ENCODE measurements at regions not wholly inside any gene's neighbourhood (a gene's known extent, or its start where the extent isn't known, plus 50 kb on each side); places are given as distances from the start of the nearest gene placed in this dataset.
"Not testable (repeated sequence)": the region's sequence is repeated elsewhere in the genome, so short reads cannot be mapped to it uniquely, and the experiment has no call there.

DNA sequence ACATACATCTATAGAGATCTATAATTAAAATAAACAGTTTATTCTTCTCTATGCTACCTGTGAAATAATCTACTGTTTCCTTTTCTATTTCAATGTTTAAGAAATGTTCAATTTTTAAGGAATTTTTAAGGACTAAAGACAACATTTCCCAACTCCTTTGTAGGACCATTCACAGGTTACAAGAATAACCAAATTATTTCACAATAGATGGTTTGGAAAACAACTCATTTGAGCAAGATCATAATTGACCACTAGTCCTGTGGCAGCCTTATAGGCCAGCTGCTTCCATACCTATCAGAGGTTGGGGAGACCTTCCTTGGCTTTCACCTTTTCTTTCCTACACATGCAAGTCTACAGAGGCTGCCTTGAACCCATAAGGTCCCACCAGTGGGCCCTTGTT lies 193.7 kb downstream of the TTC39B start:
- DNase-seq = no peak

DNA sequence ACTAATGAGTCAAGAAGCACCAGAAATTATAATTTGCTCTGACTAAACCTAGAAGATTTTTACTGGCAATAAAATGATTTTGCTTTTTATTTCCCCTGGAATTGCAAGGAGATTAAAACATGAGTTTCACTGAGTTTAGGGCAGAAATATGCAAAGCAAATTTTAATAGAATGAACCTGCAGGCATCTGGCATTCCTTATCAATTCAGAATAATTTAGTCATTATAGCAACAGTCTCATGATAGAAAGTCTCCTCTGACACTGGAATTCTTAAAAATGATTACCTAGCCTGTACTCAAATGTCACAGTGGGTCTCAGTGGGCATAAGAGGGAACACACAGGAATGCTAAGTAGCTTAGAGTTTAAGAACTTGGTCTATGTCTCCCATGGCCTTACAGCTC lies 195.9 kb downstream of the TTC39B start:
- DNase-seq = no peak

DNA sequence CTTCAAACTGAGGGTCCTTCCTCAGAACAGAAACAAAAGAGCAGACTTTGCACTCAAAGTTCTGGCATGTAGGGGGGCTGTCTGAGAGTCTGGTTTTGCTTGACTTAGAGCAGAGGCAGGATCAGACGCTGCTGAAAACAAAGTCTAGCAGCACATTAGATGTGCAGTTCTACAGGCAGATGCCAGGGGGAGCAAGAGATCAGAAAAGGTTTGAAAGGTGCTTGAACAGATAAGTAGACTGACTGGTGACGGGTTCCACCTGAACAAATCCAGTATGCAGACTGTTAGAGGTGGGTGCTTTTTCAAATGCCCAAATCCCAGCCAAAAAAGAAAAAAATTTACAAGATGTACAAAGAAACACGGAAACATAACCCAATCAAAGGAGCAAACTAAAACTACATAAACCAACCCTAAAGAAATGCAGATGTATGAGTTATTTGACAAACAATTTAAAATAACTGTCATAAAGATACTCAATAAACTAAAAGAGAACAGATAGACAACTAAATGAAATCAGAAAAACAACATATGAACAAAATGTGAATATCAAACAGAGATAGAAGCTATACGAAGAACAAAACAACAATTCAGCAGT lies 194.7 kb upstream of the FREM1 start:
- peak; percentile 82 for DNase-seq

DNA sequence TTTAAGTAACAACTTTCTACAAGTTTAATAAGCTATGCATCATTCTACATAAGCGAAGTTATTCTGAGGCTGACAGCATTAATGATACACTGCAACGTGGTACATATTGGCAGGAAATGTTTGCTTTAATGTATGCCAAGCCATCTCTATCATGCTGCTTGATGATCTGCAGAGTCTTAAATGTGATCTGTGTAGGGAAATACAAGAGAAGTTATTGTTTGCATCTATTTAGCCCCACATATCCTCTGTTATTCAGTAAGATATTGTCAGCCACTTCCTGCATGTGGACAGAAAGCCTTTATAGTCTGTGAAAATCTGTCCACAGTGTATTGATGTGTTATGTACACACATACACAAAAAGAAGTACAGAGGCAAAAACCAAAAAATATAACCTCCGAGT lies 193.1 kb upstream of the FREM1 start:
- DNase-seq = no peak

DNA sequence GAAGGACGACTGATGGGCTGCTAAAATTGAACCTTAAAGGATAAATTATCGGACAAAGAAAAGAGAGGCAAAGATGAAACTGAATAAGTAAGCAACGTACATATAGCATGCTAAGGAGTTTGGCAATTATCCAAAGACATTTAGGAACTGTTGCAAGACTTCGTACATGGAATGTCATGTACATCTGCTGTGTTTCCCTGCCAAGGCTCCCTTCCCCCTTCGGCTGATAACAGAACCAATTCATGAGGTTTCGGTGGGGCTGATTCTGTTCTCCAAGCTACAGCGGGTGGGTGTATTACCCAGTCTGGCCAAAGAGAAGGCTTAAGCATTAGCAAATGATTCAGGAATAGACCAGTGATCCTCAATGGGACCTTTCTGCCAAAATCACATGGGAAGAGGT lies 190.9 kb upstream of the FREM1 start:
- DNase-seq = no peak

DNA sequence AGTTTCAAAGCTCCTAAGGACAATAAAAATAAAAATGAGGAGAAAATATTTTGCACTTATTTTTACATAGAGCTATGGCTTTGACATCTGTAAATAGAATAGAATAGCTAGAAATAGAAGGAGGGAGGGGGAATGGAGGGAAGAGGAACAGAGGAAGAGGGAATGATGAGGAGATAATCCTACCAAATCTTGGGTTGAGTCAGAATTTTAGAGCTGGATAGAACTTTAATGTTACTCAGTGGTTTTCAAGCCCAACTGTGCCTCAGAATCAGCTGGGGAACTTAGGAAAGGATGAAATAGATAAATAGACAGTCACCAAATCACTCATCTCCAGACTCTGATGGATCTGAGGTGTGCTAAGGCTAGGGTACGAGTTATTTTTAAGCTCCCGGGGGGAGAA lies 190.3 kb upstream of the FREM1 start:
- DNase-seq = no peak

DNA sequence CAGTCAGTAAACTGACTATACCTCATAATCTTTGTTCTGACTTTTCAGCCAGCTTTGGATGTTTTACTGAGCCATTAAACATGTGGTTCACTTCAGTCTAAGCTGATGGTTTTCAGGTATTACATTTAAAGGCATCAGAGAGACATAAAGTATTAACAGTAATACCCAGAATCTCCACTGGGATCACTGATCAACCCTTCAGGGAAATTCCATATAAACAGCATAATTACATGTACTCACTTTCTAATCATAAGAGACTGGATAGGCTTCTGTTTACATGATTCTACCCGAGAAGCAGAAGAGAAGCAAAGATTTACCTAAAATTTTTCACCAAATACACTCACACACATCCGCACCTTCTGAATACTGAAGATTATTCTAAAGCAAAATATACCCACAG lies 186.7 kb upstream of the FREM1 start:
- DNase-seq = no peak

DNA sequence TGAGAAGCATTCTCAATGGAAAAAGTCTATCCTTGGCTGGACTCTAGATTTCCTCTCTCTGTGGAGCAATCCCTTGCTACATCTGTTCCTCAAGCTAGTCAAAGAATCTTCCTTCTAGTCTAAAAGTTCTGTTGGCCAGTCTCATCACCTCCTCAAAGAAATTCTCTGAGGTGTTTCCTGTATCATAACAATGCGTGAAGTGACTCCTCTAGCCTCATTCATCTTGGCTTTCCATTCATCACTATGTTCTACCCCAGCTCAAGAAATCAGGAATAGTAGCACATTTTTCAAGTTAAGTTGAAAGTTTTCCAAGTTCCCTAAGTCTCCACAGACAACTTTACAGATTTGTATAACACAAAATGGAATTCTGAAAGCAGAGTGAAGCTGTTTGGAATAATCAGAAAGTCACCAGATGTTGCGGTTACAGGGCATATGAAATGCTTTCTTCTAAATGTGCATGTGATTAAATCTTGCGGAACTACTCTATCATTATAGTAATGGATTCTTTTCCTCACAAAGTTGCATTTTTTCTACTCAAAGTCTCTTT lies 176.6 kb upstream of the FREM1 start:
- no peak for DNase-seq

DNA sequence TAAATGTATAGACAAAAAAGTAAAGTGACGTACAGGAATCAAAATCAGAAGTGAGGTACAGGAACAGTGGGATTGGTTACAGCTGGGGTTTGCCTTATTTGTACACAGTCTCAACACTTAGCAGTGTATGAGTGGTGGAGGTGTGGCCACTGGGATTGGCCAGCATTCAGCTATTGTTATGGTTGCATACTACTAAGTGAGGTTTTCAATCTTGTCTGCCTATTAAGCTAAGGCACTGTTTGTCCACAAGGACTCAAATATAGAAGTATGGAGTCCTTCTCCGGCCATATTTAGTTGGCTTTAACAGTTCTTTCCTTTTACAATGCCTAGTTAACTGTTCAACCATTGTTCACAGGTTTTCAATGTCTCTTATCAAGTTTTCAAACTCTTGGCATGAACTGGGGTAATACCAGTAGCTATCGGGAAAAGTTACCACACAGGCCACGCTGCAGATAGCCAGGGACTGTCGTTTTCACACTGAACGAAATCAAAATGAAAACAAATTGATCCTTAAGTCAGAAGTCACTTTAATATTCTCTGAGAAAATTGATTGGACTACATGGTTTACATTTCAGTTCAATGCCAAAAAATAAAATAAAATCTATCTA lies 176.0 kb upstream of the FREM1 start:
- no peak for DNase-seq

DNA sequence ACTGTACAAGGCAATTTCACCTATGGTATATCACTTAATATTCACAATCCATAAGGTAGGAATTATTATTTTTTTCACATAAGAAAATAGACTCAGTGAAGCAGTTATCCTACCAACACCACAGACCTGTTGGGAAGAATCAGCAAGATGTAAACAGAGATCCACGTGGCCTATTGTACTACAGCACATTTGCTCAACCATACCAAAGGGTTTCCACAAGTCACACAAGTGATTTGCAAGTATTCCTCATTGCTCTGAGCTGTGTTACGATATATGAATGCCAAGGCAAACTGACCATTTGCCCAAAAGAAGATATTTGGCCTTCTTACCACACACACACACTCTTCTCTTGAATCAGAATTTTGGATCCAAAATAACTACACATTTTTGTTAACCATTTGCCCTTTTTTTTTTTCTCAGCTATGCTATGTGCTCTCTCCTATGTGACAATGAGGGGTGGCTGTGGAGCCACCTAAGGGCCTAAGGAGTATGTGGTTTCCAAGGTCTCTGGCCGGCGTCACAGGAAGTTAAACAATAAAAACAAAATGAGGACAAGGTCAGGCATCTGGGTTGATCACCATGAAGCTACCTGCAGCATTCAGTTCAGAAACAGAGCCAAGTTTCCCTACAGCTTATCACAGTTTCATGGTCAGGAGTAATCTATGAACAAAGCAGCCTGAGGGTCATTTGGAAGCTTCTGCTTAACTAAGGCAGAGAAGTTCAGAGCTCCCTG lies 171.0 kb upstream of the FREM1 start:
- DNase-seq = no peak

DNA sequence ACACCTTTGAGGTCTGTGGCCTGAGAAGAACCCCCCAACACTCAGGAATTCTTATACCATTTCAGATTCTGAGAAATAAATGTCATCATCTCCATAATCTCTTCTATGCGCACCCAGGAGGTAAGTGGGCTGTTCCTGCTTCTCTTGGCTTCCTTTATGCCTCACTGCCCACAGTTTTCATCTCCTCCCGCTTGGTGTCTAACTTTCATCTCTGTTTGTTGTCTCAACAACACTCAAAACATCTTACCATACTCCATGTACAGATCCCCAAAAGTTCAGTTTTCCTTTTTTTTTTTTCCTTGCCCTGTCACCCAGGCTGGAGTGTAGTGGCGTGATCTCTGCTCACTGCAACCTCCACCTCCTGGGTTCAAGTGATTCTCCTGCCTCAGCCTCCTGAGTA lies 170.2 kb upstream of the FREM1 start:
- no peak for DNase-seq

DNA sequence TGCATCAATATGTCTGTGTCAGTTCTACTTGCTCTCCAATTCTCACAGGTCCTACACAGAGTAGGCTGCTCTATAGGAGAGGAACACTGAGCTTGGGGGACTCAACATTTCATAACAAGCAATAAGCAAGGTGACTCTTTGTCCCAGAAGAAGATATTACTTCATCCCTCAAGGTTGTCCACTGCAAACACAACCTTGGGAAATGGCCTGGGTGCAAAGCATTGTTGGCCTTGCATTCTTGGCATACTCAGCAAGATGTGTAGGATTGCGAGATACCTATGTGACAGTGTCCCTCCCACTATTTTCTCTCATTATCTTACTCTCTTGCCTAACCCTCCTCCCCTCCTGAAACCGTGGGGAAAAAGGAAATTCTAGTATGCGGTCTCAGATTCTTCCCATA lies 169.8 kb upstream of the FREM1 start:
- DNase-seq = no peak

DNA sequence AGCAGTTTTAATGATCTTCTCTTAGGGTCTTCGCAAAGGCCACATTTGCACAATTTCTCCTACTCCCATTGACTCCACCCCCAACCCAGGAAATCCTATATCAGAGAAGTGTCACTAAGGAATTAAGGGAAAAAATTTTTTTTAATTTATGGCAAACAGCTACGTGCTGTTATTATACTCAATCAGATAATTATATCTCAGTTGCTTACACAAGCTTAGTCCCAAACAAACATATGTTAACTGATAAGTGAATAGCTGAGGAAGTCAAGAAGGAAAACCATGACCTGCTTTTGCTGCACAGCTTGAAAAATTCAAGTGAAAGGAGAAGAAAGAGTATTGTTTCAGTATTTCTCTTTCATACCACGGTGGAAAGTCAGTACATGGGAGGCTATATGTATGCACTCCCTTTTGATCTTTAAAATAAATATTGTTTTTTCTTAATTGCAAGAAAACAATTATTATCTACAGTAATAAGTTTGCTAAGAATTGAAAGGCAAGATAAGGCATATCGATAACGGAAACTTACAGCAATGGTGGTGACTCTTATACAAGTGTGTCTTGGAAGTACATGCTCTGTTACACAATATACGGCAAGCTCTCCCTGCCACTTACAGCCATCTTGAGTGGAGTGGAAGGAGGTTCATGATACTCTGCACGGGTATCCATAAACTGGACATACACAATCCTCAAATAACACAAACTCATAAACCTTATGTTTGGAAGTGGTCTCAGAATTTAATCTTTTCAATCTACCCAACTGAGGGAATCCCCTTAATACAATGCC lies 167.9 kb upstream of the FREM1 start:
- no peak for DNase-seq

DNA sequence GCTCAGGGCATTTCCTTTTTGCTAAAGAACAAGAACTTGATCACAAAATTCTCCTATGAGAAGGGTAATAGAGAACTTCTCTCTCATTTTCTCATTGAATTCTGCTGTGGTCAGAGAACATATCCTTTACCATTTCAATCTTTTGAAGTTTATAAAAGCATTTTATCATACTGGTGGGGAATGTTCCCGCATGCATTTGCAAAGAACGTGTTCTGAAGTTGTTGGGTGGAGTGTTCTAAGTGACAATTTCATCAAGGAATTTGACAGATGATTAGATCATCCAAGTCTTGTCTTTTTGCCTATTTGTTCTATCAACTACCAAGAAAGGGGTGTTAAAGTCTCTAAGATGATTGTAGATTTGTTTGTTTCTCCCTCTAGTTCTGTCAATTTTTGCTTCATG lies 163.4 kb upstream of the FREM1 start:
- DNase-seq = no peak

DNA sequence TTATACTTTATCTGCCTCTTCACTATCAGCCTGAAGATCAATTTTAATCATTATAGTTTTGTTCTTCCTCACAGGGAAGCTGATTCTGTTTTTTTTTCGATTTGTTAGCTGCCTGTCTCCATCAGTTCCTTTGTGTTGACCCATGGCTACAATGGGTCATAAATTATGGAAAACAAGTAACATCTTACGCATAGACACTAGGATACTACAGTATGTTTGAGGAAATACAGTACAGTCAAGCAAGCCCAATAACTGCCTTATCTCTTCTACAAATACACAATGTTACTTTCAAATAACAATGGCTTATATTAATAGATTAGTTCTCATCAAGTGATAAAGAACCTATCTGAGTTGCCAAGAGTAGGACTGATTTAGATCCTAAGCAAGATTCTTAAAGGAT lies 160.5 kb upstream of the FREM1 start:
- no peak for DNase-seq

DNA sequence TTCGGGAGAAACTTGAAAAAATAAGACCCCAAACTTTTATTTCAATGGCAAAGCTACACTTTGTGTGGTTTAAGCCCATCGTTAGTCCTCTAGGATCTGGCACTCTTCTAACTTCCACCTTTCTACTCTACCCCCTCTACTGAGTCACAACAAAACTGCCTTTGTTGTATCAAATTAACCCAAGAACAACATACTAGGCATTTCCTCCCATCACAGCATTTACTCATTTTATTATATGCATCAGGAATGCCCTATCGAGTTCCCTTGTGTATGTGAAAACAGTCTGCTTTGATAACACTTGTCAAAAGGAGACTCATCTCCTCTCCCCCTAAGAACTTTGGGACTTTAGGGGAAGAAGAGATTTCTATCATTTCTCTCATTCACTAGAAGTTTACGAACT lies 158.9 kb upstream of the FREM1 start:
- no peak for DNase-seq

DNA sequence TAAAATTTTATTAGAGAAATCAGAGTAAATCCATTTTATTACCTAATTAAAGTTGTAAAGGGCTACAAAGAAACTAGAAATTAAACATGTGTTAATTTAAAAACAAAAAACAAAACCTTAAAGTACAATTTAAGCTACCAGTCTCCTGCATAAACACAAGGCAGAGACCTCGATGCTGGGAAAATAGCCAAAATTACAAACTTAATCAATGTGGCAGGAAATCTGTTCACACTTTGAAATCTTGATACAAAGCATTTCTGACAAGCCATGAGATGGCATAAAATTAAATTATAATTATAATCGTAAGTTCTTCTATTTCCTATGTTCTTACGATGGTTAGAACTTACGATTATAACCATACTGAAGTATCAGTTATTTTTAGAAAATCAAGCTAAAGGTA lies 158.0 kb upstream of the FREM1 start:
- no peak for DNase-seq

DNA sequence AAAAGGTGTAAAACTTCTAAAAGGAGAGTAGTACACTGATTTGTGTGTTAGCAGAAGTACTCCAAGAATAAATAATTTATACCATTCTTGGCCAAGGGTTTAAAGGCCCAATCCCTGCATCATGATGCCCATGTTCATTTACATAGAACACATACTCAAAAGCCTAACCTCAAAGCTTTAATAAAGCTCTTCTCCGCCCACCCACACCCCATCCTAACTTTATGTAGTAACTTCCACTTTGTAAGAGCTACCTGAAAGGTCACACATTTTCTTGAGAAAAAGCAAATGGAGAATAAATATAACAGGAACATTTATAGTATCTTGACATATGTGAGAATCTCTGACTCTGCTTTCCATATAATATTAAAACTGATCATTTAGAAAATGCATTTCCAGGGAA lies 148.8 kb upstream of the FREM1 start:
- no peak for DNase-seq

DNA sequence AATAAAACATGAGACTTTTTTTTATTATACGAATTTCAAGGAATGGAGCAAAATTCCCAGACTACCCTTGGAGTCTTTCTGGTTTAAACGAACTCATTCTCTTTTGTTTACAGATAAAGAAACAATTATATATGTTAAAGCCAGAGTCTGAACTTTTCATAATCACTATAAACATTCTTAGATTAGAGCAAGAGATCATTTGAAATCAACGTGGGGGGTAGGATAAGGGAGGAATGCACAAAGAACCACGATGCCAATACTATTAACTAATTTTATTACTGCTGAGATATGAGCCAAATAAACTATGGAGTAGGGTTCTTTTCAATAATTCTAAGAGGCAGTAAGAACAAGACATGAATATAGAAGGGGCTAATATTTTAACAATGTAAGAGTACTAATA lies 148.0 kb upstream of the FREM1 start:
- no peak for DNase-seq

DNA sequence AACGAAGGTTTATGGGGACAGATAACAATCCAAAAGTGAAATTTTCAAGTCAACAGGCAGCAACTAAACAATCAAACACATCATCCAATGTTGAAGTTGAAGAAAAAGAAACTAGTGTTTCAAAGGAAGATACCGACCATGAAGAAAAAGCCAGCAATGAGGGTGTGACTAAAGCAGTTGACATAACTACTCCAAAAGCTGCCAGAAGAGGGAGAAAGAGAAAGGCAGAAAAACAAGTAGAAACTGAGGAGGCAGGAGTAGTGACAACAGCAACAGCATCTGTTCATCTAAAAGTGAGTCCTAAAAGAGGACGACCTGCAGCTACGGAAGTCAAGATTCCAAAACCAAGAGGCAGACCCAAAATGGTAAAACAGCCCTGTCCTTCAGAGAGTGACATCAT lies 145.1 kb upstream of the FREM1 start:
- not testable (repeated sequence) for DNase-seq

DNA sequence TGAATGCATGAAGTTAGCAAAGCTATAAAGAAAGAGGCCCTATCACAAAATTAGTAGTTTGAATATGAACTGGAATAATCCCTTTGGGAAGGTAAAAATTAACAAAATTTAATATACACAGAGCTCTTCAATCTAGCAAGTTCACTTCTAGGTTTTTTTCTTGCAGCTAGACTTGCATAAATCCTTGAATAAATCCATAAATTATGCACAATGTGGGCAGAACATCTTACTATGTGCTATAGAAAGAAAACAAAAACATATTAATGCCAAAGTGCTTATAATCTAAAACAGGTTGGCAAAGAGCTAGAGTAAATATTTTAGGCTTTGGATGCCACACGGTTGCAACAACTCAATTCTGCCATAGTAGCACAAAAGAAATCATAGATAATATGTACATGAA lies 138.5 kb upstream of the FREM1 start:
- no peak for DNase-seq

DNA sequence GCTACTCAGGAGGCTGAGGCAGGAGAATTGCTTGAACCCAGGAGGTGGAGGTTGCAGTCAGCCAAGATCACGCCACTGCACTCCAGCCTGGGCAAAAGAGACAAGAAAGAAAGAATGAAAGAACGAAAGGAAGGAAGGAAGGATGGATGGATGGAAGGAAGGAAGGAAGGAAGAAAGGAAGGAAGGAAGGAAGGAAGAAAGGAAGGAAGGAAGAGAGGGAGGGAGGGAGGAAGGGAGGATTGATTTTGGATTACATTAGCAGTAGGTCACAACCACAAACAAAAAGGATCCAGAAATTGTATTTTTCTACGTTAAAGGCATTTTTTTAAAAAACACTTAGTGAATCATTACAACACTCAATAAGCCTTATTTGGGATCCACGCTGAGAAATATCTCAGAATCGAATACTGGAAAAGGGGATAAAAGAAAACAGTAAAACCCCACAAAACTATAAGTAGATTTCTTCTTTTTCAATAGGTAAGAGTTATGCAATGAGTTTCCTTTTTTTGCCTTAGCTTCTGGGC lies 136.9 kb upstream of the FREM1 start:
- DNase-seq = no peak

DNA sequence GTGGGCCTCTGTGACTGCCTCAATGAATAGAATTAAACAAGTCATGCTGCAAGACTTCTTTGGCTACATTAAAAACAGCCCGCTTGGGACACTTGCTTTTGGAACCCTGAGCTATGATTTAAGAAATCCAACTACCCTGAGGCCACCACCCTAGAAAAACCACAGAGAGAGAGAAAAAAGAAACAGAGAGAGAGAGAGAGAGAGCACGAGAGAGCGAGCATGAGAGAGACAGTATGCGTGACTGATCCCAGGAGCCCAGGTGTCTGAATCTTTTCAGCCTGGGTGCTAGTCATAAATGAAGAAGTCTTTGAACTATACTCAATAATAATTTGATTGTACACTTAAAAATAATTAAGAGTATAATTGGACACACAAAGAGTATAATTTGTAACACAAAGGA lies 123.1 kb upstream of the FREM1 start:
- no peak for DNase-seq

All from NCI-H1092 treated with DMSO at 0.1 percent for 48 hours (cell line).